Hepatocyte (in vitro differentiated cells): ENCODE measurements at regions not wholly inside any gene's neighbourhood (a gene's known extent, or its start where the extent isn't known, plus 50 kb on each side); places are given as distances from the start of the nearest gene placed in this dataset.

Experiments used
- DNase-seq: peaks from one replicate; pipeline ENCODE4 v3.0.0-alpha.2; 2016; ENCODE audit warnings: low spot score
- H2AFZ ChIP-seq: fragments of 200-600 bp; sonication (generic); 2 replicates; pipeline ENCODE4 v1.6.0; 2016; ENCODE audit warnings: antibody characterized with exemption, mild to moderate bottlenecking
- H3K27ac ChIP-seq: fragments of 200-600 bp; sonication (generic); 2 replicates; pipeline ENCODE4 v1.5.1; 2016; ENCODE audit warnings: mild to moderate bottlenecking
- H3K27me3 ChIP-seq: fragments of 200-600 bp; sonication (generic); 2 replicates; pipeline ENCODE4 v1.6.1; 2016
- H3K36me3 ChIP-seq: fragments of 200-600 bp; sonication (generic); replicated peaks from 2 replicates; pipeline ENCODE4 v1.5.1; 2016; ENCODE audit warnings: low read depth; ENCODE audit not compliant: insufficient read depth
- H3K4me1 ChIP-seq: fragments of 200-600 bp; sonication (generic); 2 replicates; pipeline ENCODE4 v1.5.1; 2016; ENCODE audit warnings: mild to moderate bottlenecking, moderate library complexity; ENCODE audit not compliant: insufficient read depth
- H3K4me2 ChIP-seq: fragments of 200-600 bp; sonication (generic); 2 replicates; pipeline ENCODE4 v1.6.0; 2016
- H3K4me3 ChIP-seq: fragments of 200-600 bp; sonication (generic); 2 replicates; pipeline ENCODE4 v1.5.1; 2016; ENCODE audit warnings: mild to moderate bottlenecking
- H3K79me2 ChIP-seq: fragments of 200-600 bp; sonication (generic); 2 replicates; pipeline ENCODE4 v1.6.0; 2017; ENCODE audit warnings: mild to moderate bottlenecking
- H3K9me2 ChIP-seq: fragments of 200-600 bp; sonication (generic); replicated peaks from 2 replicates; pipeline ENCODE4 v1.6.0; 2017; ENCODE audit warnings: mild to moderate bottlenecking; ENCODE audit not compliant: insufficient read depth
- H3K9me3 ChIP-seq: fragments of 200-600 bp; sonication (generic); 2 replicates; pipeline ENCODE4 v1.5.1; 2016; ENCODE audit warnings: low read depth, mild to moderate bottlenecking
- H4K20me1 ChIP-seq: fragments of 200-600 bp; sonication (generic); 2 replicates; pipeline ENCODE4 v1.6.0; 2016; ENCODE audit warnings: mild to moderate bottlenecking; ENCODE audit not compliant: insufficient read depth, poor library complexity, severe bottlenecking
- CTCF ChIP-seq: fragments of 200-600 bp; sonication (generic); IDR thresholded peaks from 2 replicates; pipeline ENCODE4 v1.5.1; 2016; ENCODE audit warnings: antibody characterized with exemption, mild to moderate bottlenecking; ENCODE audit not compliant: poor library complexity
- EZH2 ChIP-seq: fragments of 200-600 bp; sonication (generic); IDR thresholded peaks from 2 replicates; pipeline ENCODE4 v1.6.1; 2016; ENCODE audit warnings: antibody characterized with exemption, mild to moderate bottlenecking, borderline replicate concordance
- EZH2phosphoT487 ChIP-seq: fragments of 200-600 bp; sonication (generic); IDR thresholded peaks from one replicate; pipeline ENCODE4 v1.6.1; 2018; ENCODE audit warnings: antibody characterized with exemption, mild to moderate bottlenecking, low read depth, moderate library complexity; ENCODE audit not compliant: unreplicated experiment, severe bottlenecking
- WGBS: methylation state at CpG from one replicate; pipeline ENCODE4 v1.1.6; 2016; ENCODE audit warnings: low lambda C conversion rate; ENCODE audit errors: missing lambda C conversion rate; 5-methylcytosine and 5-hydroxymethylcytosine counted together

DNA sequence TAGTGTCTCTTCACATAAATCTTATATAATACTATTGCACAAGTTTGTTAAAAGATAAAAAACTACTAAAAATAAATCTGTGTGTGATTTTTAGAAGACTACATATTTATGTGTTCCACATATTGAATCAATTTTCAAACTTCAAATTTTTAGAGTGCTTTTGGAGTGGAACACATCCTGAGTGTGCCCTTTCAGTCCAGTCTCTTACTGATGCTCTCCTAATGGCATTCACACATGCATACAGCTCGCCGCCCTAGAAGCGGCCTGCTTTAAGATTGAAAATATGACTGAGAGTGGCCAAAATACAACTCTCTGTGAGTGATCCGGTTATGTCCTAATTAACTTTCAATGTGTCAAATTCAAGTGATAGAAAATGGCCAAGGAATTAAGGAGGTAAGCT lies 628.8 kb downstream of the ANKRD50 start:
- Histone ChIP-seq H3K27ac (no peak overlapping the region), H3K9me2 (no peaks in the 10 kb centered on the region), H2AFZ (no peak overlapping the region), H3K27me3 (no peaks in the 10 kb centered on the region), H4K20me1 (no peaks in the 10 kb centered on the region), H3K4me2 (no peak overlapping the region), H3K36me3 (no peaks in the 10 kb centered on the region), H3K79me2 (no peaks in the 10 kb centered on the region), H3K4me3 (no peak overlapping the region), H3K9me3 (no peaks in the 10 kb centered on the region), H3K4me1 (no peaks in the 10 kb centered on the region)
- no peak for TF ChIP-seq EZH2phosphoT487
- TF ChIP-seq EZH2: no peak
- no peak for TF ChIP-seq CTCF
- no peak for DNase-seq
- 71% methylated on average over 4 of the region's 4 CpGs for WGBS

DNA sequence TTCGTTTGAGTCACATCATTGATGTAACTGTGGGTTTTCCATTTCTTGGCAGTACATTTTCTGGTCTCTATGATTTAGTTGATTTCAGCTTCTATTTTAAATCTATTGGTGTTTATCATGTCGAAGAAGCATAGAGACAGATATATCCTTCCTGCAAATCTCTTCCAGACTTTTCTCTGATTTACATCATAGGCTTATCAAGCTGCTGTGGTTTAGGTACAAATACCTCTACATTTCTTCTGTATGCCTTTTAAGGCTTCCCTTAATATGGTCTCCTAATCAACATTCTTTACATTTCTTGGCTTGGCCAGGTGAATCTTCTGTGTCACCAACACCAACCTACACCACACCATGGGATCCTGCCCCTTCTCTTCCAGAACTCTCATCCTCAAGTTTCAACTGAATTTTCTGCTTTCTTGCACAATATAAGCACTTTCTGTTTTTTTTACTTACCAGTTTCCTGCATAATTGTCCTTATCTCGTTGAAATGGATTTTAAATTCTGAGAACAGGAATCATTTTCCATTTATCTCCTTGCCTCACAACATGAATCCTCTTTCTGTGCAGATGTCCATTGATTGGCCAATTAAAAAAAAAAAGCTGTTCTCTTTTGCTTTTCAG lies 626.9 kb downstream of the ANKRD50 start:
- no peaks in the 10 kb centered on the region for H4K20me1 ChIP-seq
- no peak overlapping the region for H2AFZ ChIP-seq
- H3K4me2 ChIP-seq: no peak overlapping the region
- no peak for DNase-seq
- 75% methylated on average over 3 of the region's 3 CpGs for WGBS
- no peaks in the 10 kb centered on the region for H3K9me2 ChIP-seq
- no peaks in the 10 kb centered on the region for H3K9me3 ChIP-seq
- no peaks in the 10 kb centered on the region for H3K79me2 ChIP-seq
- no peak overlapping the region for H3K4me3 ChIP-seq
- H3K36me3 ChIP-seq: no peaks in the 10 kb centered on the region
- no peaks in the 10 kb centered on the region for H3K27me3 ChIP-seq
- H3K27ac ChIP-seq: no peak overlapping the region
- no peaks in the 10 kb centered on the region for H3K4me1 ChIP-seq
- TF ChIP-seq EZH2 (no peak), CTCF (no peak), EZH2phosphoT487 (no peak)

- no peaks in the 10 kb centered on the region for H3K36me3 ChIP-seq
- H3K4me1 ChIP-seq: no peaks in the 10 kb centered on the region
- H3K4me2 ChIP-seq: no peak overlapping the region
- TF ChIP-seq EZH2phosphoT487: no peak
- no peak for TF ChIP-seq CTCF
- TF ChIP-seq EZH2: no peak
- 89% methylated on average over 8 of the region's 8 CpGs for WGBS
- H4K20me1 ChIP-seq: no peaks in the 10 kb centered on the region
- H3K4me3 ChIP-seq: no peak overlapping the region
- H3K9me2 ChIP-seq: no peaks in the 10 kb centered on the region
- DNase-seq: no peak
- H3K27me3 ChIP-seq: no peaks in the 10 kb centered on the region
- H3K27ac ChIP-seq: no peak overlapping the region
- no peaks in the 10 kb centered on the region for H3K9me3 ChIP-seq
- H2AFZ ChIP-seq: no peak overlapping the region
- H3K79me2 ChIP-seq: no peaks in the 10 kb centered on the region
Observed at GRCh38 chr4:124090021-124090420, 622.5 kb downstream of the ANKRD50 start.

- H3K27me3 ChIP-seq: no peaks in the 10 kb centered on the region
- no peaks in the 10 kb centered on the region for H3K9me3 ChIP-seq
- H3K27ac ChIP-seq: no peak overlapping the region
- H3K4me3 ChIP-seq: no peak overlapping the region
- no peaks in the 10 kb centered on the region for H3K4me1 ChIP-seq
- no peak overlapping the region for H3K4me2 ChIP-seq
- no peak overlapping the region for H2AFZ ChIP-seq
- H3K36me3 ChIP-seq: no peaks in the 10 kb centered on the region
- no peaks in the 10 kb centered on the region for H3K9me2 ChIP-seq
- DNase-seq: no peak
- no peak for TF ChIP-seq EZH2
- TF ChIP-seq CTCF: no peak
- no peak for TF ChIP-seq EZH2phosphoT487
- H3K79me2 ChIP-seq: no peaks in the 10 kb centered on the region
- H4K20me1 ChIP-seq: no peaks in the 10 kb centered on the region
Observed at GRCh38 chr4:124092101-124092500, 620.4 kb downstream of the ANKRD50 start.
